Activated naive CD8-positive, alpha-beta T cell treated with anti-CD3 and anti-CD28 coated beads for 36 hours (primary cell): ENCODE measurements at regions not wholly inside any gene's neighbourhood (a gene's known extent, or its start where the extent isn't known, plus 50 kb on each side); places are given as distances from the start of the nearest gene placed in this dataset.

Source experiments
- DNase-seq: peaks from one replicate; pipeline ENCODE4 v3.0.0; 2021
- H3K27ac Mint-ChIP-seq: one replicate; pipeline ENCODE4 v1.8.0; 2022; ENCODE audit warnings: mild to moderate bottlenecking, moderate library complexity, mixed read lengths
- H3K27me3 Mint-ChIP-seq: one replicate; pipeline ENCODE4 v1.8.0; 2022; ENCODE audit warnings: mild to moderate bottlenecking, mixed read lengths
- H3K36me3 Mint-ChIP-seq: one replicate; pipeline ENCODE4 v1.8.0; 2021; ENCODE audit warnings: mild to moderate bottlenecking, mixed read lengths
- H3K4me1 Mint-ChIP-seq: one replicate; pipeline ENCODE4 v1.8.0; 2021; ENCODE audit warnings: mixed read lengths
- H3K4me3 Mint-ChIP-seq: one replicate; pipeline ENCODE4 v1.8.0; 2022; ENCODE audit warnings: mild to moderate bottlenecking, moderate library complexity, mixed read lengths
- H3K9me3 Mint-ChIP-seq: one replicate; pipeline ENCODE4 v1.8.0; 2022; ENCODE audit warnings: mixed read lengths

DNA sequence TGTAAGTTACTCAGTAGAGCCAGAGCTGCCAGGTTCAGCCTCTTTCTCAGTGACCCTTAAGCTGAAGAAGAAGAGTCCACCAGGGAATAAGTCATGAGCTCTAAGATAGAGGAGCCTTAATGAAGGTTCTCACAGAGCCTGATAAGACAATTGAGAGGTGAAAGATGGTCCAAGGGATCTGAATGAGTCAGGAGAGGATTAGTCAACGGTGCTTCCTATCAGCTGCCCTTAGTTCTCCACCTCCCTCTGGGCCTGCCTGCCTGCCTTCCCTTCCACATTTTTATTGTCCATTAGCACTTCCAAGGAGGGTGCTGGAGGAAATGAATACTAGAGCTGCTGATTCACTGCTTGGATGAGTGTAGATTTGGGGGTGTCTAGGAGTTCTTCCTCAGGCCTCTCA is 161.7 kb upstream of the RMST start:
- no peaks in the 10 kb centered on the region for H3K4me1 Mint-ChIP-seq
- H3K27ac Mint-ChIP-seq = no peak overlapping the region
- H3K4me3 Mint-ChIP-seq = no peak overlapping the region
- peaks cover 7% of the 10 kb centered on the region for H3K27me3 Mint-ChIP-seq
- no peaks in the 10 kb centered on the region for H3K36me3 Mint-ChIP-seq
- H3K9me3 Mint-ChIP-seq = no peaks in the 10 kb centered on the region
- no peak for DNase-seq

DNA sequence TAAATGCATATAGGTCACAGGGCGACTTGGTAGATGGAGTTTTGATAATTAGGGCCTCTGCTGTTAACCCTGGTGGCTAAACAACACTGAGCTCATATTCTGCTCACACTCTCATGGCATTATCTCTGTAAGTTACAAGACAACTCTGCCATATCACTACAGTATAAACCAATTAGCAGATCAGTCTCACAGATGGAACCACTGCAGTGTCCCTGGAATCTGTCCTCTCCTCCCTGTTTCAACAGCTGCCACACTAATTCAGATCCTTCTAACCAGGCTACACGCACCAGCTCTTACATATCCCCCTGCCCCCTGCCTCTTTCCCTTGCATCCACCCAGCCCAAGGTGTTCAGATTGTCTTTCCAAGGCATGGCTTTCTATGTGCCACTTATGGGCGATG is 161.0 kb upstream of the RMST start:
- Mint-ChIP-seq H3K4me1 (no peaks in the 10 kb centered on the region), H3K4me3 (no peak overlapping the region), H3K27me3 (peaks cover 7% of the 10 kb centered on the region), H3K27ac (no peak overlapping the region), H3K36me3 (no peaks in the 10 kb centered on the region), H3K9me3 (no peaks in the 10 kb centered on the region)
- no peak for DNase-seq

DNA sequence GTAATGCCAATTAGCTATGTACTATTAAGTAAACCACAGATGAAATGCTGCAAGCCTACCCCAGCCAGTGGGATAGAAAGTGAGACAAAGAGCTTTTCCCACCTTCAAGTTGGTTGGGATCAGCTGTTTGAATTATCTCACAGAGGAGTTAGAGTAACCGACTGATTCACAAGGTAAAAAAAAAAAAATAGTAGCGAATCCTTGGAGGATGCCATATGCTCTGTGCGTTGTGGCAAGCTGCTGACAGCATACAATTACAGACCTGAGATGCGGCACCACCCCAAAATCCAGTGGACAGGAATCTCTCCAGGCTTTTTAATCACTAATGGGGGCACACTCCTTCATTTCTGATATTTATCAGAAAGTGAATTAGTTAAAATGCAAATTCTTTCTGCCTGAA is 157.0 kb upstream of the RMST start:
- no peaks in the 10 kb centered on the region for H3K36me3 Mint-ChIP-seq
- H3K27me3 Mint-ChIP-seq = peaks cover 9% of the 10 kb centered on the region
- DNase-seq = no peak
- no peaks in the 10 kb centered on the region for H3K9me3 Mint-ChIP-seq
- no peaks in the 10 kb centered on the region for H3K4me1 Mint-ChIP-seq
- no peak overlapping the region for H3K27ac Mint-ChIP-seq
- H3K4me3 Mint-ChIP-seq = no peak overlapping the region

DNA sequence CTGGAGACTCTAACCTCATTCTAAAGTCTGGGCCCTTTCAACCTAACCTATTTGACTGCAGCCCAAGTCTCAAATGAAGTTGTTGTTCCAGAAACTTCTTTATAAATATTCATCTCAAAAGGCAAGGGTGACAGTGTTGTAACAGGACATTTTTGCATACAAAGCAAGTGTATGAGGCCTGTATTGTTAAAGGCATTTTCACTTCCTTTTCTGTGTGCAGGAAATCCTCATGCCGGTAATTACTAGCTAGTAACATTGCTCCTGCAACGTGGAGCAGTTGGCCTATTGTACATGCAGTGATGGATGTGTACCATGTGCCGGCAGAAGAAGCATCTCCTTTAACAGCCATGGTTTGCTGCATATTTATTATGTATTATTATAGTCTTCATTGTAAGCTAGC is 156.5 kb upstream of the RMST start:
- no peak overlapping the region for H3K4me3 Mint-ChIP-seq
- no peaks in the 10 kb centered on the region for H3K4me1 Mint-ChIP-seq
- peaks cover 11% of the 10 kb centered on the region for H3K27me3 Mint-ChIP-seq
- H3K36me3 Mint-ChIP-seq = no peaks in the 10 kb centered on the region
- no peaks in the 10 kb centered on the region for H3K9me3 Mint-ChIP-seq
- DNase-seq = no peak
- no peak overlapping the region for H3K27ac Mint-ChIP-seq

DNA sequence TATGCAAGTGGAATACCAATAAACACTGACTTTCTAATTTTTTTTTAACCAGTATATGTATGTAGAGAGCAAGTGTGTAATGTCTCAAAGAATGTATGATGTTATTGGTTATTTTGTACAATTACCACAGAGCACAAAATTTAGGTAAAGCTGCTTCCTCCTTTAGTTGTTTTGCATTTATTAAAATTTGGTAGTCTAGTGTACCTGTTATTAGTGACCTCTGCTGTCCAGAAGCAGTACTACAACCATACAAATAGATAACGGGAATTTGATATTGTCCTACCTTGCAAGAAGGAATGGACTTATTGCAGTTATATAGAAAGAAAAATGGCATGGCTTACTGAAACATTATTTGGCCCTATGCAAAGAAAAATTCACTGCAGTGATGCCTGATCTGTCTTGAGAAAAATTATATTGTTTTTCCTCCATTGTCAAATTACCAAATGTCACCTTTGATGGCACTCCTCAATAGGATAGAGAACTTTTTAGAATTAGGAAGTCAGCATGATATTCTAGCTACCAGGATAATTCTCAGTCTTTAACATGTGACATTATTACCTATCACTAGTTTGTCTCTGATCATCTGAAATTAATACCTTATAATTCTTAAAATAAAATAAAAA is 153.9 kb upstream of the RMST start:
- Mint-ChIP-seq H3K36me3 (no peaks in the 10 kb centered on the region), H3K27ac (no peak overlapping the region), H3K4me3 (no peak overlapping the region), H3K9me3 (no peaks in the 10 kb centered on the region), H3K4me1 (no peaks in the 10 kb centered on the region), H3K27me3 (peaks cover 13% of the 10 kb centered on the region)
- DNase-seq = no peak

DNA sequence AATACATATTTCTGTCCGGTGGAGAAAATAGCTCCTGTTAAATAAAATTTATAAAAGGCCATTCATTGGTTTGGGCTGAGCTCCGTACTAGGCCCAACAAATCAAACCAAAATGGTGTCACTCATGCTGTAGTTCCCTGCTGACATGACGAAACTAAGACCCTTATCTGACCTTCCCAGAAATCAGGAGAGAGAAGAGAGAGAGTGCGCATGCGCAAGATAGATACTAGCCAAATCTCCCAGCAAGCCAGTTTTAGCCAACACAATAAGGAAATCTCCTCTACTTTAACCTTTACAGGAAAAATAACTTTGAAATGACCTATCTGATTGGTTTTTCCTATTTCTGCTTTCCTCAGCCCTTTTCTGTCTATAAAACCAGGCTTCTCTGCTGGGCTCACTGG is 152.7 kb upstream of the RMST start:
- no peak for DNase-seq
- no peak overlapping the region for H3K27ac Mint-ChIP-seq
- H3K9me3 Mint-ChIP-seq = no peaks in the 10 kb centered on the region
- no peaks in the 10 kb centered on the region for H3K4me1 Mint-ChIP-seq
- peaks cover 17% of the 10 kb centered on the region for H3K27me3 Mint-ChIP-seq
- H3K36me3 Mint-ChIP-seq = no peaks in the 10 kb centered on the region
- H3K4me3 Mint-ChIP-seq = no peak overlapping the region

DNA sequence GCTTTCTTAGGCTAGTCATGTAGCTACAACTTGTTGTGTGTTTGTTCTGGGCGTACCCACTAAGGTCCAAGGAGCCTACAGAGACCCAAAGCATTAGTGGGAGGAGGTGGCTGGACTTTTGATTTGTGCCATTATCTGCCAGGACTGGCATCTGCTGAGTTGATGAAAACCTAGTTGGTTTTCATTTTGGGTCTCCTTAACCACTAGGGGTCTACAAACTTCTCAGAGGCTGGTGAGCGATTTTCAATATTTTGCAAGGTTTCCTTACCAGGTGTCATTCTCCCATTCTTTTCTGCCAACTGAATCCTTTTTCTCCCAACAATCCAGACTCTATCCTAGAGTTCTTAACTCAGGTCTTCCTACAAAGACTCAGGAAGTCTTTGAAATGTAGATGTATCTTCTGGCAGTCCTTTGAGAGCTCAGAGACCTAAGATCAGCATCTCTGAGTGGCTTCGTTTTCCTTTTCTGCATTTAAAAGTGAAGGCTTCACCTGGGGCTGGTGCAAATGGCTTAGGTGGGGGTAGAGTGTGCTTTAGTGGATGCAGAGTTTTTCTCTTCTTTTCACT is 150.0 kb upstream of the RMST start:
- Mint-ChIP-seq H3K27ac (no peak overlapping the region), H3K9me3 (no peaks in the 10 kb centered on the region), H3K4me3 (no peak overlapping the region), H3K4me1 (no peaks in the 10 kb centered on the region), H3K27me3 (peaks cover 34% of the 10 kb centered on the region), H3K36me3 (no peaks in the 10 kb centered on the region)
- no peak for DNase-seq

DNA sequence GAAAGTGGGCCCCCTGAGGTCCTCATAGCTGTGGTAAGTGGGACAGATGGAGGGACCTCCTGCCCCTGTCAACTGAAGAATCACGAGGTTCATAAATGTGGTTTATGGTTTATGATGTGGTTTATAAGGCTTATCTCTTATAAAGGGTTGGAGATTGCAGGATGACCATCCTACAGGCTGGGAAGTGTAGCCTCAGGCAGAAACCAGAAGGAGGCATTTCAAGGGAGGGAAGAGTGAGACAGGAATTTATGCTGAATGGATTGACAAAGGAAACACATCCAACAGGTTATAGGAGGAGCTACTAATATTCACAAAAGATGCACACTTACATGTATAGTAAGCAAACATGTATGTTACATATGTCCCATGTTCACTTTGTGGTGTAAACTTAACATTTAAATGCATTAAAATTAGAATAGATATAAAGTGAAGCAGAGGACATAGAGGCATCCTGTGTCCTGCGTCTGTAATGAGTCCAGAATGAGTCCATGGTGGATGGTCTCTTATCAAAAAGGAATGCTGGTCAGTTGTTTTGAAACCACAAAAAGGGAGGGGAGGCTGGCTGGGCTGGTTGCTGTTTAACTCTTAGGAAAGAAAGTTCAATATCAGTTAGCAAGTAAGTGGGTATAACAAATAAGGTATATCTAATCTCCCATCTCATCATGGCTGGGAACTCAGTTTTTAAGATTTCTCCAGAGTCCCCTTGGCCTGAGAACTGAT is 149.0 kb upstream of the RMST start:
- H3K9me3 Mint-ChIP-seq = no peaks in the 10 kb centered on the region
- no peaks in the 10 kb centered on the region for H3K36me3 Mint-ChIP-seq
- H3K27me3 Mint-ChIP-seq = peaks cover 34% of the 10 kb centered on the region
- no peak overlapping the region for H3K27ac Mint-ChIP-seq
- no peak overlapping the region for H3K4me3 Mint-ChIP-seq
- no peak for DNase-seq
- H3K4me1 Mint-ChIP-seq = no peaks in the 10 kb centered on the region

DNA sequence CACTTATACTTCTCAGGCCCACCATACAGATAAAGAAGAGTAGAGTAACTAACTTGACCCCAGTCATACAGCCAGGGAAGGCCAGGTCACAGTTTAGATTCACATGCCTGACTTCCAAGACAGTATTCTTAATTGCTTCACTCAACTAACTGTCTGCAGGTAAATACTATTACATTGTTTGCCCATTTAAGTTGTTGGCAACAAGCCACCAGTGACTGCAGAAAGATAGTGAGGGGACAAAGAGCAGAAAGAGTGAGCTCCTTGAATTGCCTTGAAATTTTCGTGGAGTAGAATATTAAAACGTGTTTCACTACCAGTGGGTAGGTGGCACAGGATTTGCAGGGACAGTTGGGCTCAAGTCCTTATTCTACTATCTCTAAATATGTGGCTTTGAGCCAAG is 146.3 kb upstream of the RMST start:
- H3K27me3 Mint-ChIP-seq = peaks cover 26% of the 10 kb centered on the region

DNA sequence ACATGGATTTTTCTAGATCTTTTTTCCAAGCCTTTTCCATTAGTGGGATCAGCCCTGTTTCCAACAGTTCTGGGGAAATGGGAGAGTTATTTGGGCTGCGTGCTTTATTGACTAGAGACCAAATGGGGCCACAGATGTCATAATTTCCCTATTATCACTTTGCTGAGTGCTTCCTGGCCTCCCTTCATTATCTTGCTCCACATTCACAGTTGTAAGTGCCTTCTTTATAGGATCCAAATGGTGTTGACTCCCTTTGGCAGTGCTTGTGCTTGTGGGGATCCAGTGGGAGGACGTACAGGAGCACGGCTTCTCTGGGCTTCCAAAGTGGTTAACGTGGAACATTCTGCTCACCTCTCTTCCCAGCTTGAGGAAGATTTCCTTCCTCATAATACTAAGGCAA is 141.0 kb upstream of the RMST start:
- peaks cover 19% of the 10 kb centered on the region for H3K27me3 Mint-ChIP-seq

More for the DNA sequence above, 146.3 kb upstream of the RMST start:
- DNase-seq = no peak
- Mint-ChIP-seq H3K4me3 (no peak overlapping the region), H3K27ac (no peak overlapping the region), H3K9me3 (no peaks in the 10 kb centered on the region), H3K36me3 (no peaks in the 10 kb centered on the region), H3K4me1 (no peaks in the 10 kb centered on the region)

DNA sequence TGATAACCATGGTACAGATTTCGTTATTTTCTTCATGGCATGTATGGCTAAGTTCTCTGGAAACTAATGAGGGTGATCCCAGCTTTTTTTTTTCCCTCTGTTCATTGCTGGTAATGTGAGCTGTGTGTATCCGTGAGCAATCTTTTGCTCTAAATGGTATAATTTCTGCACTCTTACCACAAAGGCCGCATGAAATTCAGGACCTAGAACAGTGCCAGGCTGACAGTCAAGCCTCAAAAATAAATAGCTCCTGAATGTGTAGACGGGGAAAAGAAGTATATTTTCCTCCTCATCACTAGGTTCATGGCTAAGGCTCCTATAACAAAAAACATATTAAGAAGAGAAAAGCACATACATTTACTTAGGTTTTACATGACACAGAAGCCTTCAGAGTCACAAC is 140.2 kb upstream of the RMST start:
- DNase-seq = no peak
- Mint-ChIP-seq H3K4me3 (no peak overlapping the region), H3K27ac (no peak overlapping the region), H3K4me1 (no peaks in the 10 kb centered on the region), H3K27me3 (peaks cover 15% of the 10 kb centered on the region), H3K36me3 (no peaks in the 10 kb centered on the region), H3K9me3 (no peaks in the 10 kb centered on the region)

More for the DNA sequence above, 141.0 kb upstream of the RMST start:
- DNase-seq = no peak
- no peak overlapping the region for H3K27ac Mint-ChIP-seq
- no peaks in the 10 kb centered on the region for H3K4me1 Mint-ChIP-seq
- H3K9me3 Mint-ChIP-seq = no peaks in the 10 kb centered on the region
- no peaks in the 10 kb centered on the region for H3K36me3 Mint-ChIP-seq
- no peak overlapping the region for H3K4me3 Mint-ChIP-seq

DNA sequence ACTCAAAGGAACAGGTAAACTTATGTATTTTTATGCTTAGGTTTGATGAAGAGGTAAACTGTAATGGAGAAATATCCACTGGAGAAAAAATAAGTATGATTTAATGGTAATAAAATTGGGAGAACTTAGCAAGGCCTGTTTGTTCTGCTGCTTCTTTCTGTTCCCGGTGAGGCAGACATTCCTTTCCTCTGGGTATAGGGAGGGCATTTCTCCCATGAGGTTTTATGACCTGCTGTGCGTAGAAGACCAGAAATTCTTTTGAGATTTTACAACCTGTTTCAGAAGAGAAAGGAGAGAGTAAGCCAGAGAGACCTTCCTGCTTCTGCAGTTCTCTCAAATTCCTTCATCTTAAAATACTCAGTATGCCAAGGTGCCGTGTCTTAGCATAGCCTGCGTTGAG is 139.4 kb upstream of the RMST start:
- Mint-ChIP-seq H3K27ac (no peak overlapping the region), H3K4me3 (no peak overlapping the region), H3K36me3 (no peaks in the 10 kb centered on the region), H3K4me1 (no peaks in the 10 kb centered on the region), H3K9me3 (no peaks in the 10 kb centered on the region), H3K27me3 (peaks cover 17% of the 10 kb centered on the region)
- no peak for DNase-seq

DNA sequence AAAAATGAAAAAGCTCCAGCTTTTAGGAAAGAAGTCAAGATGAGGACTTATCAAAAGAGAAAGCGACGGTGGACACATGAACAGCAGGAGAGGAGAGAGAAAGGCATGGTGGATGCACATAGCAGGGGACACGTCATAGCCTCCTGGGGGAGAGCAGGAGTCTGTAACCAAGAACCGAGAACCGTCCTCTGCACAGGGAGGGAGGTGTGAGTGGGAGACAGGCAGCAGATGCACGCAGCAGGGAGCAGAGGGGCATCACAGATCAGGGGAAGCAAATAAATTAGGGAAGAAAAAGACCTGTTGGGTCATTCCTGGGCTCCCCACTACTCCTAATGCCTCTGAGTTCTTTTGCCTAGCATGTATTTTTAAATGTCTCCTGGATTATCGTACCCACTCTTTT is 138.1 kb upstream of the RMST start:
- Mint-ChIP-seq H3K4me1 (no peaks in the 10 kb centered on the region), H3K27ac (no peak overlapping the region), H3K36me3 (no peaks in the 10 kb centered on the region), H3K9me3 (no peaks in the 10 kb centered on the region), H3K4me3 (no peak overlapping the region), H3K27me3 (peaks cover 17% of the 10 kb centered on the region)
- DNase-seq = no peak

DNA sequence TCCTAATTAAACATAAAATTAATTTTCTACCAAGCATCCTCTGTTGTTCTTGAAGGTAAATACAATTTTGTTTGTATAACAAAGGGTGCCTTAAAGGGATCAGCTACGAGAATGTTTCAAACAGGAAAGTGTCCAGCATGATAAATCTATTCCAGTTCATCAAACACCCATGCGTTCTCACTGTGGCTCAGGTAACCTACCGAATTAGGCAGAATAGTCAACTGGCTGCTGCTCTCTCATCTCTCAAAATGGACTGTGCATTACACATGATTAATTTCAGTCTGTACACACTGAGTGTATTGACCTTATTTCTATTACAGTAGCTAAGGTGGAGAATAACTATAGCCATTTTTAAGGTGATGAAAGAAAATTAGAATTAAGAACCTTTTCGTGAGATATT is 127.5 kb upstream of the RMST start:
- peaks cover 8% of the 10 kb centered on the region for H3K27me3 Mint-ChIP-seq
- no peak overlapping the region for H3K27ac Mint-ChIP-seq
- no peaks in the 10 kb centered on the region for H3K36me3 Mint-ChIP-seq
- no peaks in the 10 kb centered on the region for H3K4me1 Mint-ChIP-seq
- no peak overlapping the region for H3K4me3 Mint-ChIP-seq
- no peaks in the 10 kb centered on the region for H3K9me3 Mint-ChIP-seq
- DNase-seq = no peak

DNA sequence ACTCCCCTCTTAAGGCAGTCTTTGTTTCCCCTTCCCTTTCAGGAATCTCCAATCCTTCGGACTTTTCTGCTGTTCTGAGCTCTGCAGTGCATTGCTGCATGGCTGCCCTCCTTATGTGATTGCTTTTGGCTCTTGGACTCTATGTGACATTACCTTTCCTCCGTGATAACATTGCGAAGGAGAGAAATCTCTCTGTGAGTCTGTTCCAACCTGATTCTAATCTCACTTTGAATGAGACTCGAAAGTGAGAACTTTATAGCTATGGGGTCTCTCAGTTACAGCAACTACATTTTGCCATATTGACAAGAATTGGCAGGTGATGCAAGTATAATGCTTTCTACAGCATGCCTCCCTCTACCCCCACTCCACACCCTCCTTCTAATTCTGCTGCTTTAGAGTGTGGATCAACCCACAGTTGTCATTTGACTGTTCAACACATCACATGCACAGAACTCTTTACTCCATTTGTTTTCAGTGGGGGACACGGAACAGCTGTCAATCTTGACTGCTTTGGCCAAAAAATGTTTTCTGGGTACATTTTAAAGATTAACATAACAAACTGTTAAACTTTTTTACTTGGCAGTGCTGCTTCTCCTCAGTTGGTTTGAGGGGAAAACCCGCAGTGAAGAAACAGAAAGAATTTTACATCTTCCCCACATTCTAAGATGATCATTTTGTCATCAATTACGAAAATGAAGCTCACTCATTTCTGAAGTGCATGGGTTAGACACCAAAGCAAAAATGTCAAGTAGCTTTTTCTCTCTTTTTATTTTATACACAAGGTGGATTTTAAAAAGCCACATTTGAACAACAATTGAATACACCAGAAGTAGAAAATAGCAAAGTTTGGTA is 125.5 kb upstream of the RMST start:
- Mint-ChIP-seq H3K36me3 (no peaks in the 10 kb centered on the region), H3K4me1 (no peaks in the 10 kb centered on the region), H3K27me3 (peaks cover 8% of the 10 kb centered on the region), H3K9me3 (no peaks in the 10 kb centered on the region), H3K4me3 (no peak overlapping the region), H3K27ac (no peak overlapping the region)
- DNase-seq = no peak
